Ishikawa (cell line): ENCODE measurements at regions not wholly inside any gene's neighbourhood (a gene's known extent, or its start where the extent isn't known, plus 50 kb on each side); places are given as distances from the start of the nearest gene placed in this dataset.

Experiments
- CEBPB ChIP-seq: IDR thresholded peaks from 2 replicates; pipeline ENCODE4 v1.6.1; 2012
- CREB1 ChIP-seq: IDR thresholded peaks from 2 replicates; pipeline ENCODE4 v1.6.1; 2012; ENCODE audit warnings: low read depth
- EGR1 ChIP-seq: IDR thresholded peaks from 2 replicates; pipeline ENCODE4 v1.6.1; 2012
- EP300 ChIP-seq: IDR thresholded peaks from 2 replicates; pipeline ENCODE4 v1.6.1; 2012; ENCODE audit warnings: borderline replicate concordance
- FOXM1 ChIP-seq: IDR thresholded peaks from 2 replicates; pipeline ENCODE4 v1.6.1; 2012; ENCODE audit warnings: low read depth, borderline replicate concordance
- MAX ChIP-seq: IDR thresholded peaks from 2 replicates; pipeline ENCODE4 v1.6.1; 2012
- NFIC ChIP-seq: IDR thresholded peaks from 2 replicates; pipeline ENCODE4 v1.6.1; 2012
- RAD21 ChIP-seq: IDR thresholded peaks from 2 replicates; pipeline ENCODE4 v1.6.1; 2012; ENCODE audit warnings: low read depth
- REST ChIP-seq: IDR thresholded peaks from 2 replicates; pipeline ENCODE4 v1.6.1; 2012; ENCODE audit warnings: low read depth, mild to moderate bottlenecking
- TAF1 ChIP-seq: IDR thresholded peaks from 2 replicates; pipeline ENCODE4 v1.6.1; 2012; ENCODE audit warnings: low read depth, mild to moderate bottlenecking
- TCF12 ChIP-seq: IDR thresholded peaks from 2 replicates; pipeline ENCODE4 v1.6.1; 2012; ENCODE audit warnings: low read depth
- TEAD4 ChIP-seq: IDR thresholded peaks from 2 replicates; pipeline ENCODE4 v1.6.1; 2012
- USF1 ChIP-seq: IDR thresholded peaks from 2 replicates; pipeline ENCODE4 v1.6.1; 2012
- YY1 ChIP-seq: IDR thresholded peaks from 2 replicates; pipeline ENCODE4 v1.6.1; 2012; ENCODE audit warnings: low read depth
- ZBTB7A ChIP-seq: IDR thresholded peaks from 2 replicates; pipeline ENCODE4 v1.6.1; 2012; ENCODE audit warnings: low read depth

GRCh38 chr18:28510210-28510609 lies 333.3 kb upstream of the CDH2 start:
- TF ChIP-seq TCF12 (no peak), EGR1 (no peak), TAF1 (no peak), USF1 (no peak), FOXM1 (no peak), CREB1 (no peak), ZBTB7A (no peak)

GRCh38 chr18:28504066-28504465 lies 327.1 kb upstream of the CDH2 start:
- TF ChIP-seq REST = no peak
- TF ChIP-seq RAD21 = no peak
- no peak for TF ChIP-seq TCF12
- TF ChIP-seq TAF1 = no peak
- no peak for TF ChIP-seq CEBPB
- no peak for TF ChIP-seq NFIC
- no peak for TF ChIP-seq ZBTB7A

GRCh38 chr18:28494151-28494550 lies 317.2 kb upstream of the CDH2 start:
- TF ChIP-seq NFIC (no peak), EGR1 (no peak), CEBPB (no peak), MAX (no peak), FOXM1 (no peak), RAD21 (no peak), REST (no peak), EP300 (no peak), USF1 (no peak), CREB1 (no peak), TEAD4 (no peak), ZBTB7A (no peak), YY1 (no peak), TCF12 (no peak), TAF1 (no peak)

GRCh38 chr18:28485918-28486317 lies 309.0 kb upstream of the CDH2 start:
- no peak for TF ChIP-seq REST
- TF ChIP-seq EP300 = no peak
- TF ChIP-seq TAF1 = no peak
- TF ChIP-seq RAD21 = no peak
- no peak for TF ChIP-seq TEAD4
- no peak for TF ChIP-seq EGR1
- TF ChIP-seq YY1 = no peak
- TF ChIP-seq ZBTB7A = no peak
- no peak for TF ChIP-seq CREB1
- TF ChIP-seq TCF12 = no peak
- TF ChIP-seq FOXM1 = no peak
- no peak for TF ChIP-seq CEBPB
- no peak for TF ChIP-seq NFIC
- no peak for TF ChIP-seq MAX
- no peak for TF ChIP-seq USF1
